ENCODE measurements at regions not wholly inside any gene's neighbourhood (a gene's known extent, or its start where the extent isn't known, plus 50 kb on each side); places are given as distances from the start of the nearest gene placed in this dataset.

- DNase-seq (ENCODE audit: low read depth, low spot score): no peak
Measured at GRCh38 chr21:18460979-18461378, 57.4 kb upstream of the TMPRSS15 start.

- DNase-seq (ENCODE audit: low read depth, low spot score): no peak
Measured at GRCh38 chr21:18461743-18462142, 58.2 kb upstream of the TMPRSS15 start.

GRCh38 chr21:18467715-18468114 is 64.1 kb upstream of the TMPRSS15 start:
- DNase-seq (ENCODE audit: low read depth, low spot score): no peak

GRCh38 chr21:18468790-18469189 is 65.2 kb upstream of the TMPRSS15 start:
- DNase-seq (ENCODE audit: low read depth, low spot score): no peak

- no peak for DNase-seq (ENCODE audit: low read depth, low spot score)
Measured at GRCh38 chr21:18476639-18477038, 73.1 kb upstream of the TMPRSS15 start.

- DNase-seq (ENCODE audit: low read depth, low spot score): no peak
Measured at GRCh38 chr21:18477043-18477442, 73.5 kb upstream of the TMPRSS15 start.

GRCh38 chr21:18478513-18478912 is 74.9 kb upstream of the TMPRSS15 start:
- no peak for DNase-seq (ENCODE audit: low read depth, low spot score)

- DNase-seq (ENCODE audit: low read depth, low spot score): no peak
Measured at GRCh38 chr21:18488252-18488651, 84.7 kb upstream of the TMPRSS15 start.

- peak; percentile 77 for DNase-seq (ENCODE audit: low read depth, low spot score)
Measured at GRCh38 chr21:18493422-18493821, 89.8 kb upstream of the TMPRSS15 start.

GRCh38 chr21:18495523-18495922 is 91.9 kb upstream of the TMPRSS15 start:
- DNase-seq (ENCODE audit: low read depth, low spot score): no peak

- no peak for DNase-seq (ENCODE audit: low read depth, low spot score)
Measured at GRCh38 chr21:18498431-18498830, 94.8 kb upstream of the TMPRSS15 start.

GRCh38 chr21:18499761-18500376 is 96.3 kb upstream of the TMPRSS15 start:
- peak; percentile 69 for DNase-seq (ENCODE audit: low read depth, low spot score)

- DNase-seq (ENCODE audit: low read depth, low spot score): peak; percentile 5
Measured at GRCh38 chr21:18518054-18518481, 114.5 kb upstream of the TMPRSS15 start.

GRCh38 chr21:18521204-18521603 is 117.6 kb upstream of the TMPRSS15 start:
- no peak for DNase-seq (ENCODE audit: low read depth, low spot score)

GRCh38 chr21:18522181-18522972 is 118.8 kb upstream of the TMPRSS15 start:
- DNase-seq (ENCODE audit: low read depth, low spot score): peak; percentile 40

- no peak for DNase-seq (ENCODE audit: low read depth, low spot score)
Measured at GRCh38 chr21:18524097-18524880, 120.7 kb upstream of the TMPRSS15 start.

GRCh38 chr21:18529254-18529653 is 125.7 kb upstream of the TMPRSS15 start:
- peak; percentile 81 for DNase-seq (ENCODE audit: low read depth, low spot score)

- DNase-seq (ENCODE audit: low read depth, low spot score): no peak
Measured at GRCh38 chr21:18542081-18542480, 138.5 kb upstream of the TMPRSS15 start.

- peak; percentile 59 for DNase-seq (ENCODE audit: low read depth, low spot score)
Measured at GRCh38 chr21:18545908-18546307, 142.3 kb upstream of the TMPRSS15 start.

- no peak for DNase-seq (ENCODE audit: low read depth, low spot score)
Measured at GRCh38 chr21:18547347-18547746, 143.8 kb upstream of the TMPRSS15 start.

GRCh38 chr21:18548249-18548648 is 144.7 kb upstream of the TMPRSS15 start:
- DNase-seq (ENCODE audit: low read depth, low spot score): no peak

GRCh38 chr21:18549214-18549905 is 145.8 kb upstream of the TMPRSS15 start:
- DNase-seq (ENCODE audit: low read depth, low spot score): peak; percentile 19
